Neural cell (in vitro differentiated cells): ENCODE measurements at regions not wholly inside any gene's neighbourhood (a gene's known extent, or its start where the extent isn't known, plus 50 kb on each side); places are given as distances from the start of the nearest gene placed in this dataset.

ENCODE experiments used
- H2AFZ ChIP-seq: fragments of 200-600, 300-800 bp; sonication (generic), shearing (Covaris generic); 2 replicates; pipeline ENCODE4 v1.6.0; 2014; ENCODE audit warnings: low read depth, mild to moderate bottlenecking, antibody characterized with exemption, low read length, moderate library complexity
- H3F3A ChIP-seq: fragments of 200-600 bp; shearing (Covaris generic); 2 replicates; pipeline ENCODE4 v1.6.1; 2016; ENCODE audit warnings: mild to moderate bottlenecking, moderate library complexity, mixed read lengths, antibody characterized with exemption, low read length; ENCODE audit not compliant: insufficient read depth, poor library complexity, severe bottlenecking
- H3K27ac ChIP-seq: fragments of 200-600, 300-800 bp; sonication (generic), shearing (Covaris generic); 2 replicates; pipeline ENCODE4 v1.5.1; 2014; ENCODE audit warnings: mild to moderate bottlenecking, low read length, moderate library complexity
- H3K27me3 ChIP-seq: fragments of 300-800, 200-600 bp; sonication (generic), shearing (Covaris generic); 2 replicates; pipeline ENCODE4 v1.6.0; 2014; ENCODE audit warnings: mild to moderate bottlenecking, low read depth, low read length, moderate library complexity; ENCODE audit not compliant: insufficient read depth
- H3K36me3 ChIP-seq: fragments of 300-800, 200-600 bp; sonication (generic), shearing (Covaris generic); 2 replicates; pipeline ENCODE4 v1.5.1; 2014; ENCODE audit warnings: mild to moderate bottlenecking, antibody characterized with exemption, low read length, moderate library complexity; ENCODE audit not compliant: insufficient read depth
- H3K4me2 ChIP-seq: fragments of 300-800, 200-600 bp; sonication (generic), shearing (Covaris generic); 2 replicates; pipeline ENCODE4 v1.6.0; 2014; ENCODE audit warnings: mild to moderate bottlenecking, low read length
- H3K4me3 ChIP-seq: fragments of 300-800, 200-600 bp; sonication (generic), shearing (Covaris generic); 2 replicates; pipeline ENCODE4 v1.5.1; 2014; ENCODE audit warnings: mild to moderate bottlenecking, low read length, moderate library complexity
- H3K79me2 ChIP-seq: fragments of 200-600 bp; shearing (Covaris generic); replicated peaks from 2 replicates; pipeline ENCODE4 v1.6.0; 2014; ENCODE audit warnings: mild to moderate bottlenecking, low read length, moderate library complexity; ENCODE audit not compliant: insufficient read depth
- H3K9ac ChIP-seq: fragments of 300-800, 200-600 bp; sonication (generic), shearing (Covaris generic); 2 replicates; pipeline ENCODE4 v1.6.1; 2016; ENCODE audit warnings: mild to moderate bottlenecking, low read length, mixed read lengths
- H3K9me2 ChIP-seq: fragments of 200-600 bp; shearing (Covaris generic); 2 replicates; pipeline ENCODE4 v1.6.1; 2016; ENCODE audit warnings: mild to moderate bottlenecking, low read length, mixed read lengths; ENCODE audit not compliant: insufficient read depth
- H3K9me3 ChIP-seq: fragments of 200-600, 300-800 bp; sonication (generic), shearing (Covaris generic); 2 replicates; pipeline ENCODE4 v1.6.1; 2016; ENCODE audit warnings: mild to moderate bottlenecking, mixed run types, low read length, moderate library complexity, mixed read lengths
- H4K20me1 ChIP-seq: fragments of 200-600 bp; shearing (Covaris generic); 2 replicates; pipeline ENCODE4 v1.6.1; 2016; ENCODE audit warnings: mild to moderate bottlenecking, mixed run types; ENCODE audit not compliant: insufficient read depth
- CTCF ChIP-seq: fragments of 450-650 bp; IDR thresholded peaks from 2 replicates; pipeline ENCODE4 v1.5.1; 2014; ENCODE audit warnings: antibody characterized with exemption, mild to moderate bottlenecking, moderate library complexity; ENCODE audit not compliant: poor library complexity, severe bottlenecking
- EP300 ChIP-seq: fragments of 450-650 bp; conservative IDR thresholded peaks from 2 replicates; pipeline ENCODE4 v1.6.1; 2014; ENCODE audit warnings: antibody characterized with exemption, mild to moderate bottlenecking, moderate library complexity; ENCODE audit not compliant: poor library complexity, severe bottlenecking
- EZH2 ChIP-seq: fragments of 200-600, 300-800 bp; shearing (Covaris generic), sonication (generic); IDR thresholded peaks from 2 replicates; pipeline ENCODE4 v1.6.1; 2014; ENCODE audit warnings: antibody characterized with exemption, low read length, borderline replicate concordance, mild to moderate bottlenecking; ENCODE audit not compliant: insufficient read depth, poor library complexity, severe bottlenecking
- MXI1 ChIP-seq: fragments of 450-650 bp; conservative IDR thresholded peaks from 2 replicates; pipeline ENCODE4 v1.6.1; 2014; ENCODE audit warnings: antibody characterized with exemption, mild to moderate bottlenecking; ENCODE audit not compliant: poor library complexity, severe bottlenecking
- POLR2AphosphoS5 ChIP-seq: IDR thresholded peaks from 2 replicates; pipeline ENCODE4 v1.6.1; 2012
- RAD21 ChIP-seq: fragments of 450-650 bp; conservative IDR thresholded peaks from 2 replicates; pipeline ENCODE4 v1.6.1; 2014; ENCODE audit warnings: antibody characterized with exemption, mild to moderate bottlenecking, moderate library complexity
- REST ChIP-seq: IDR thresholded peaks from 2 replicates; pipeline ENCODE4 v1.6.1; 2012; ENCODE audit warnings: borderline replicate concordance
- SMC3 ChIP-seq: fragments of 450-650 bp; conservative IDR thresholded peaks from 2 replicates; pipeline ENCODE4 v1.6.1; 2014; ENCODE audit warnings: antibody characterized with exemption, mild to moderate bottlenecking, moderate library complexity; ENCODE audit not compliant: poor library complexity
- TAF1 ChIP-seq: IDR thresholded peaks from 2 replicates; pipeline ENCODE4 v1.6.1; 2012; ENCODE audit warnings: low read depth

GRCh38 chr5:41670854-41671479, 160.6 kb upstream of the PLCXD3 start:
- H3K79me2 ChIP-seq, result no peaks in the 10 kb centered on the region
- no peak overlapping the region for H3K4me2 ChIP-seq
- H4K20me1 ChIP-seq, result no peaks in the 10 kb centered on the region
- TF ChIP-seq TAF1 (no peak), POLR2AphosphoS5 (no peak)
- H3K4me3 ChIP-seq, result no peak overlapping the region
- no peaks in the 10 kb centered on the region for H3K9me3 ChIP-seq
- no peak overlapping the region for H3K9ac ChIP-seq
- H2AFZ ChIP-seq, result no peak overlapping the region
- H3K27me3 ChIP-seq, result no peaks in the 10 kb centered on the region
- no peaks in the 10 kb centered on the region for H3K36me3 ChIP-seq
- H3K9me2 ChIP-seq, result no peaks in the 10 kb centered on the region
- H3K27ac ChIP-seq, result no peak overlapping the region
- H3F3A ChIP-seq, result no peaks in the 10 kb centered on the region

- Histone ChIP-seq H3K79me2 (no peaks in the 10 kb centered on the region), H4K20me1 (no peaks in the 10 kb centered on the region), H3K9me2 (no peaks in the 10 kb centered on the region), H3K9ac (no peak overlapping the region), H3K27me3 (no peaks in the 10 kb centered on the region), H3K4me2 (no peak overlapping the region), H3K36me3 (no peaks in the 10 kb centered on the region), H3K9me3 (no peaks in the 10 kb centered on the region), H3K4me3 (no peak overlapping the region), H3K27ac (no peak overlapping the region), H3F3A (no peaks in the 10 kb centered on the region), H2AFZ (no peak overlapping the region)
- TF ChIP-seq CTCF (no peak), REST (no peak), RAD21 (no peak), EP300 (no peak), EZH2 (no peak), POLR2AphosphoS5 (no peak), MXI1 (no peak), SMC3 (no peak), TAF1 (no peak)
These were observed 159.8 kb upstream of the PLCXD3 start for GRCh38 chr5:41670216-41670615.

- no peak overlapping the region for H3K9ac ChIP-seq
- TF ChIP-seq MXI1, result no peak
- TF ChIP-seq EP300, result no peak
- TF ChIP-seq SMC3, result no peak
- TF ChIP-seq RAD21, result no peak
- TF ChIP-seq POLR2AphosphoS5, result no peak
- TF ChIP-seq TAF1, result no peak
- no peak for TF ChIP-seq REST
- H3K36me3 ChIP-seq, result no peaks in the 10 kb centered on the region
- no peaks in the 10 kb centered on the region for H3K9me2 ChIP-seq
- H4K20me1 ChIP-seq, result no peaks in the 10 kb centered on the region
- H3K4me3 ChIP-seq, result no peak overlapping the region
- H3K79me2 ChIP-seq, result no peaks in the 10 kb centered on the region
- no peak overlapping the region for H2AFZ ChIP-seq
- H3K4me2 ChIP-seq, result no peak overlapping the region
- H3K27ac ChIP-seq, result no peak overlapping the region
- no peaks in the 10 kb centered on the region for H3F3A ChIP-seq
- H3K9me3 ChIP-seq, result no peaks in the 10 kb centered on the region
- H3K27me3 ChIP-seq, result no peaks in the 10 kb centered on the region
These were observed 150.9 kb upstream of the PLCXD3 start for GRCh38 chr5:41661254-41661653.
